Breast epithelium (tissue), 4 donors: ENCODE measurements at regions not wholly inside any gene's neighbourhood (a gene's known extent, or its start where the extent isn't known, plus 50 kb on each side); places are given as distances from the start of the nearest gene placed in this dataset.

Source experiments
- DNase-seq, 2 donors: peaks; one replicate each; pipeline ENCODE4 v3.0.0-alpha.2; 2019; ENCODE audit warnings: low spot score in 2 of 2
- H3K27ac ChIP-seq, 2 donors: fragments of 200-600 bp; sonication (generic) in 1 of 2; one replicate each; pipeline ENCODE4 v1.5.1; 2016 to 2019; ENCODE audit warnings: mild to moderate bottlenecking in 1 of 2
- H3K27me3 ChIP-seq, 2 donors: fragments of 200-600 bp; sonication (generic) in 1 of 2; one replicate each; pipeline versions ENCODE4 v1.5.1 to v1.6.0; 2017 to 2019; ENCODE audit warnings: control low read depth in 1 of 2, mild to moderate bottlenecking in 1 of 2
- H3K36me3 ChIP-seq: fragments of 200-600 bp; one replicate; pipeline ENCODE4 v1.5.1; 2019
- H3K4me1 ChIP-seq, 2 donors: fragments of 200-600 bp; sonication (generic); one replicate each; pipeline ENCODE4 v1.5.1; 2016 to 2019; ENCODE audit warnings: control low read depth in 1 of 2
- H3K4me3 ChIP-seq, 3 donors: fragments of 200-600 bp; sonication (generic); 1 replicate in 2 of 3; 2 replicates in 1 of 3; pipeline ENCODE4 v1.5.1; 2016 to 2019; ENCODE audit warnings: mild to moderate bottlenecking in 3 of 3, moderate library complexity in 2 of 3
- H3K9me3 ChIP-seq, 2 donors: fragments of 200-600 bp; sonication (generic) in 1 of 2; one replicate each; pipeline ENCODE4 v1.5.1; 2016 to 2019; ENCODE audit warnings: control low read depth in 1 of 2
- CTCF ChIP-seq, 3 donors: fragments of 450-650 bp; IDR thresholded peaks; one replicate each; pipeline ENCODE4 v1.5.1; 2016 to 2017; ENCODE audit warnings: antibody characterized with exemption in 3 of 3, mild to moderate bottlenecking in 3 of 3, moderate library complexity in 3 of 3
- POLR2A ChIP-seq: fragments of 450-650 bp; IDR thresholded peaks from one replicate; pipeline ENCODE4 v1.6.1; 2016; ENCODE audit warnings: antibody characterized with exemption, mild to moderate bottlenecking, moderate library complexity
- POLR2AphosphoS5 ChIP-seq, 3 donors: sonication (generic); formaldehyde crosslinking; IDR thresholded peaks; one replicate each; pipeline ENCODE4 v1.6.1; 2017; ENCODE audit warnings: antibody characterized with exemption in 3 of 3
- intact Hi-C: fragments of 100-400 bp; cut with DNase I; formaldehyde crosslinking; loops from one replicate; pipeline ENCODE4 v1.15.1; 2023; ENCODE audit warnings: low total_unique reads

GRCh38 chr13:34583181-34583580 lies 358.9 kb upstream of the NBEA start:
- no peak overlapping the region for H3K4me3 ChIP-seq
- no peaks in the 10 kb centered on the region for H3K27me3 ChIP-seq
- DNase-seq: no peak
- H3K36me3 ChIP-seq: no peaks in the 10 kb centered on the region
- no peak overlapping the region for H3K27ac ChIP-seq
- no peaks in the 10 kb centered on the region for H3K4me1 ChIP-seq
- no peak for TF ChIP-seq POLR2AphosphoS5 (IDR thresholded peaks at IDR 0.05)
- TF ChIP-seq POLR2A: no peak
- TF ChIP-seq CTCF (IDR thresholded peaks at IDR 0.05): no peak
- intact Hi-C loops: no loop called here
- H3K9me3 ChIP-seq: no peaks in the 10 kb centered on the region

GRCh38 chr13:34587576-34587975 lies 354.5 kb upstream of the NBEA start:
- Histone ChIP-seq H3K36me3 (no peaks in the 10 kb centered on the region), H3K27ac (no peak overlapping the region), H3K27me3 (no peaks in the 10 kb centered on the region), H3K9me3 (no peaks in the 10 kb centered on the region), H3K4me3 (no peak overlapping the region), H3K4me1 (no peaks in the 10 kb centered on the region)
- intact Hi-C loops: no loop called here
- TF ChIP-seq POLR2A: no peak
- no peak for TF ChIP-seq CTCF (IDR thresholded peaks at IDR 0.05)
- no peak for TF ChIP-seq POLR2AphosphoS5 (IDR thresholded peaks at IDR 0.05)
- no peak for DNase-seq

GRCh38 chr13:34588362-34588761 lies 353.7 kb upstream of the NBEA start:
- no peak overlapping the region for H3K4me3 ChIP-seq
- intact Hi-C loops: no loop called here
- H3K4me1 ChIP-seq: no peaks in the 10 kb centered on the region
- no peaks in the 10 kb centered on the region for H3K9me3 ChIP-seq
- no peak overlapping the region for H3K27ac ChIP-seq
- no peaks in the 10 kb centered on the region for H3K36me3 ChIP-seq
- H3K27me3 ChIP-seq: no peaks in the 10 kb centered on the region
- TF ChIP-seq POLR2A (no peak), CTCF (IDR thresholded peaks at IDR 0.05) (no peak), POLR2AphosphoS5 (IDR thresholded peaks at IDR 0.05) (no peak)
- DNase-seq: no peak

GRCh38 chr13:34589581-34589980 lies 352.5 kb upstream of the NBEA start:
- TF ChIP-seq CTCF (IDR thresholded peaks at IDR 0.05) (no peak), POLR2AphosphoS5 (IDR thresholded peaks at IDR 0.05) (no peak), POLR2A (no peak)
- DNase-seq: no peak
- intact Hi-C loops: no loop called here
- Histone ChIP-seq H3K9me3 (no peaks in the 10 kb centered on the region), H3K4me1 (no peaks in the 10 kb centered on the region), H3K27ac (no peak overlapping the region), H3K36me3 (no peaks in the 10 kb centered on the region), H3K4me3 (no peak overlapping the region), H3K27me3 (no peaks in the 10 kb centered on the region)

GRCh38 chr13:34591129-34591528 lies 350.9 kb upstream of the NBEA start:
- intact Hi-C loops: no loop called here
- TF ChIP-seq POLR2A (no peak), POLR2AphosphoS5 (IDR thresholded peaks at IDR 0.05) (no peak), CTCF (IDR thresholded peaks at IDR 0.05) (no peak)
- Histone ChIP-seq H3K4me3 (no peak overlapping the region), H3K4me1 (no peaks in the 10 kb centered on the region), H3K27ac (no peak overlapping the region), H3K36me3 (no peaks in the 10 kb centered on the region), H3K9me3 (no peaks in the 10 kb centered on the region), H3K27me3 (no peaks in the 10 kb centered on the region)
- no peak for DNase-seq
